Coronary artery (tissue), 2 donors: ENCODE measurements at regions not wholly inside any gene's neighbourhood (a gene's known extent, or its start where the extent isn't known, plus 50 kb on each side); places are given as distances from the start of the nearest gene placed in this dataset.

Source experiments
- DNase-seq: peaks from one replicate; pipeline ENCODE4 v3.0.0-alpha.2; 2017; ENCODE audit warnings: low spot score
- H3K27ac ChIP-seq, 2 donors: fragments of 200-600 bp; sonication (generic); one replicate each; pipeline ENCODE4 v1.5.1; 2016 to 2019
- H3K4me3 ChIP-seq: fragments of 200-600 bp; sonication (generic); 2 replicates; pipeline ENCODE4 v1.5.1; 2016; ENCODE audit warnings: mild to moderate bottlenecking, moderate library complexity
- CTCF ChIP-seq: fragments of 200-600 bp; sonication (generic); IDR thresholded peaks from one replicate; pipeline ENCODE4 v1.5.1; 2019; ENCODE audit warnings: antibody characterized with exemption

- no peak for TF ChIP-seq CTCF
- Histone ChIP-seq H3K27ac (no peak overlapping the region), H3K4me3 (no peak overlapping the region)
- no peak for DNase-seq
Observed at GRCh38 chr5:125291447-125291846, 545.0 kb upstream of the ZNF608 start.

GRCh38 chr5:125293223-125293622 is 546.8 kb upstream of the ZNF608 start:
- no peak overlapping the region for H3K4me3 ChIP-seq
- no peak for TF ChIP-seq CTCF
- DNase-seq = no peak

GRCh38 chr5:125293726-125294125 is 547.3 kb upstream of the ZNF608 start:
- Histone ChIP-seq H3K4me3 (no peak overlapping the region), H3K27ac (no peak overlapping the region)
- no peak for DNase-seq
- TF ChIP-seq CTCF = no peak

More at GRCh38 chr5:125293223-125293622, 546.8 kb upstream of the ZNF608 start:
- no peak overlapping the region for H3K27ac ChIP-seq

- DNase-seq = no peak
- Histone ChIP-seq H3K27ac (no peak overlapping the region), H3K4me3 (no peak overlapping the region)
- no peak for TF ChIP-seq CTCF
Observed at GRCh38 chr5:125294844-125295243, 548.4 kb upstream of the ZNF608 start.

- Histone ChIP-seq H3K4me3 (no peak overlapping the region), H3K27ac (no peak overlapping the region)
- DNase-seq = no peak
- TF ChIP-seq CTCF = no peak
Observed at GRCh38 chr5:125295405-125295872, 549.0 kb upstream of the ZNF608 start.

GRCh38 chr5:125298258-125298657 is 551.8 kb upstream of the ZNF608 start:
- no peak for DNase-seq
- TF ChIP-seq CTCF = no peak

GRCh38 chr5:125298746-125299379 is 552.4 kb upstream of the ZNF608 start:
- Histone ChIP-seq H3K4me3 (no peak overlapping the region), H3K27ac (no peak overlapping the region)
- no peak for TF ChIP-seq CTCF
- DNase-seq = no peak

More at GRCh38 chr5:125298258-125298657, 551.8 kb upstream of the ZNF608 start:
- no peak overlapping the region for H3K4me3 ChIP-seq
- H3K27ac ChIP-seq = no peak overlapping the region
